Testis (tissue), 2 donors: ENCODE measurements at regions not wholly inside any gene's neighbourhood (a gene's known extent, or its start where the extent isn't known, plus 50 kb on each side); places are given as distances from the start of the nearest gene placed in this dataset.

Source experiments
- DNase-seq: peaks from one replicate; pipeline ENCODE4 v3.0.0-alpha.2; 2019
- H3K27ac ChIP-seq, 2 donors: fragments of 200-600 bp; sonication (generic); one replicate each; pipeline ENCODE4 v1.5.1; 2019
- H3K27me3 ChIP-seq: fragments of 200-600 bp; sonication (generic); one replicate; pipeline ENCODE4 v1.5.1; 2019
- H3K36me3 ChIP-seq: fragments of 200-600 bp; sonication (generic); one replicate; pipeline ENCODE4 v1.5.1; 2017; ENCODE audit warnings: low read depth; ENCODE audit errors: missing control alignments
- H3K4me1 ChIP-seq: fragments of 200-600 bp; sonication (generic); one replicate; pipeline ENCODE4 v1.5.1; 2019
- H3K4me3 ChIP-seq, 2 donors: fragments of 200-600 bp; sonication (generic); one replicate each; pipeline ENCODE4 v1.5.1; 2017 to 2019
- H3K9me3 ChIP-seq: fragments of 200-600 bp; sonication (generic); one replicate; pipeline ENCODE4 v1.5.1; 2017
- CTCF ChIP-seq, 3 experiments: fragments of 450-650 bp in 2 of 3; fragments of 200-600 bp in 1 of 3; sonication (generic) in 1 of 3; IDR thresholded peaks; one replicate each; pipeline ENCODE4 v1.5.1; 2016 to 2019; ENCODE audit warnings: antibody characterized with exemption in 3 of 3, mild to moderate bottlenecking in 2 of 3, moderate library complexity in 1 of 3
- POLR2A ChIP-seq: fragments of 450-650 bp; IDR thresholded peaks from one replicate; pipeline ENCODE4 v1.6.1; 2017; ENCODE audit warnings: antibody characterized with exemption, mild to moderate bottlenecking, moderate library complexity
- WGBS, 2 donors: methylation state at CpG; one replicate each; pipeline ENCODE4 v1.1.5; 2018; 5-methylcytosine and 5-hydroxymethylcytosine counted together
- intact Hi-C: fragments of 100-400 bp; cut with DNase I; formaldehyde crosslinking; loops from one replicate; pipeline ENCODE4 v1.15.1; 2023; ENCODE audit warnings: low total_unique reads

GRCh38 chr4:125958519-125958918 is 643.8 kb downstream of the FAT4 start:
- Histone ChIP-seq H3K36me3 (no peaks in the 10 kb centered on the region), H3K9me3 (no peaks in the 10 kb centered on the region), H3K4me3 (no peak overlapping the region), H3K4me1 (no peaks in the 10 kb centered on the region), H3K27ac (no peak overlapping the region), H3K27me3 (no peaks in the 10 kb centered on the region)
- no peak for TF ChIP-seq POLR2A
- TF ChIP-seq CTCF (IDR thresholded peaks at IDR 0.05) = no peak
- no peak for DNase-seq
- intact Hi-C loops = no loop called here

GRCh38 chr4:125961626-125962025 is 646.9 kb downstream of the FAT4 start:
- H3K4me3 ChIP-seq = no peak overlapping the region
- no peaks in the 10 kb centered on the region for H3K36me3 ChIP-seq
- H3K27me3 ChIP-seq = no peaks in the 10 kb centered on the region
- DNase-seq = no peak
- 91% methylated on average over 3 to 5 of the region's 5 CpGs for WGBS, 2 donors
- H3K9me3 ChIP-seq = no peaks in the 10 kb centered on the region
- no peak overlapping the region for H3K27ac ChIP-seq
- no peaks in the 10 kb centered on the region for H3K4me1 ChIP-seq
- intact Hi-C loops = no loop called here
- TF ChIP-seq CTCF (IDR thresholded peaks at IDR 0.05) (no peak), POLR2A (no peak)

GRCh38 chr4:125975861-125976397 is 661.2 kb downstream of the FAT4 start:
- TF ChIP-seq POLR2A = no peak
- no peak for TF ChIP-seq CTCF (IDR thresholded peaks at IDR 0.05)
- Histone ChIP-seq H3K27me3 (no peaks in the 10 kb centered on the region), H3K9me3 (no peaks in the 10 kb centered on the region), H3K4me3 (no peak overlapping the region), H3K27ac (no peak overlapping the region), H3K36me3 (no peaks in the 10 kb centered on the region), H3K4me1 (no peaks in the 10 kb centered on the region)
- no peak for DNase-seq
- WGBS, 2 donors = 87% methylated on average over 4 of the region's 4 CpGs
- intact Hi-C loops = no loop called here

- intact Hi-C loops = no loop called here
- Histone ChIP-seq H3K9me3 (no peaks in the 10 kb centered on the region), H3K27ac (no peak overlapping the region), H3K27me3 (no peaks in the 10 kb centered on the region), H3K4me3 (no peak overlapping the region), H3K4me1 (no peaks in the 10 kb centered on the region), H3K36me3 (no peaks in the 10 kb centered on the region)
- TF ChIP-seq CTCF (IDR thresholded peaks at IDR 0.05) (no peak), POLR2A (no peak)
- no peak for DNase-seq
- WGBS, 2 donors = 85% methylated on average over 6 of the region's 6 CpGs
Observed at GRCh38 chr4:125979950-125980349, 665.2 kb downstream of the FAT4 start.

GRCh38 chr4:125983168-125983567 is 668.4 kb downstream of the FAT4 start:
- WGBS, 2 donors = 82 to 84% methylated on average over 1 of the region's 1 CpG
- H3K36me3 ChIP-seq = no peaks in the 10 kb centered on the region
- no peaks in the 10 kb centered on the region for H3K27me3 ChIP-seq
- no peak overlapping the region for H3K4me3 ChIP-seq
- no peak for DNase-seq
- TF ChIP-seq POLR2A (no peak), CTCF (IDR thresholded peaks at IDR 0.05) (no peak)
- no peak overlapping the region for H3K27ac ChIP-seq
- intact Hi-C loops = no loop called here
- H3K9me3 ChIP-seq = no peaks in the 10 kb centered on the region
- no peaks in the 10 kb centered on the region for H3K4me1 ChIP-seq
